HG03064 (cell line): ENCODE measurements at regions not wholly inside any gene's neighbourhood (a gene's known extent, or its start where the extent isn't known, plus 50 kb on each side); places are given as distances from the start of the nearest gene placed in this dataset.
A peak's percentile ranks its signal among the peaks of the same experiment; 100 is the strongest.

ENCODE experiments used
- ATAC-seq: cut with Tn5 transposase; IDR thresholded peaks from one replicate; pipeline ENCODE4 v1.9.1; 2021; ENCODE audit warnings: low read depth; ENCODE audit not compliant: unreplicated experiment

DNA sequence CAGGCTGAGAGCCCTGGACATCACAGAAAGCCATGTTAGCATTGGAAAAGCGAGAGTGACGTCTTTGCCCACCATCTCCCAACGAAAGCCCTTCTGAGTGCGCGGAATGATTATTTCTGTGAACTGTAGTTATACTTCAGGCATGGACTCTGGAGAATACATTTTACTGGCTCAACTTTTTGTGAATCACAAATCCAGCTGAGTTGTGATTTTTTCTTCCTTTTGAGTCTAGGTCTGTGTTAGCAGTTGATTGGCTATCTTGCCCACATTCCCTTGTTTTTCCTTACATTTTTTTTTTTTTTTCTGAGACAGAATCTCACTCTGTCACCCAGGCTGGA is 183.1 kb downstream of the INO80D start:
- no peak for ATAC-seq

DNA sequence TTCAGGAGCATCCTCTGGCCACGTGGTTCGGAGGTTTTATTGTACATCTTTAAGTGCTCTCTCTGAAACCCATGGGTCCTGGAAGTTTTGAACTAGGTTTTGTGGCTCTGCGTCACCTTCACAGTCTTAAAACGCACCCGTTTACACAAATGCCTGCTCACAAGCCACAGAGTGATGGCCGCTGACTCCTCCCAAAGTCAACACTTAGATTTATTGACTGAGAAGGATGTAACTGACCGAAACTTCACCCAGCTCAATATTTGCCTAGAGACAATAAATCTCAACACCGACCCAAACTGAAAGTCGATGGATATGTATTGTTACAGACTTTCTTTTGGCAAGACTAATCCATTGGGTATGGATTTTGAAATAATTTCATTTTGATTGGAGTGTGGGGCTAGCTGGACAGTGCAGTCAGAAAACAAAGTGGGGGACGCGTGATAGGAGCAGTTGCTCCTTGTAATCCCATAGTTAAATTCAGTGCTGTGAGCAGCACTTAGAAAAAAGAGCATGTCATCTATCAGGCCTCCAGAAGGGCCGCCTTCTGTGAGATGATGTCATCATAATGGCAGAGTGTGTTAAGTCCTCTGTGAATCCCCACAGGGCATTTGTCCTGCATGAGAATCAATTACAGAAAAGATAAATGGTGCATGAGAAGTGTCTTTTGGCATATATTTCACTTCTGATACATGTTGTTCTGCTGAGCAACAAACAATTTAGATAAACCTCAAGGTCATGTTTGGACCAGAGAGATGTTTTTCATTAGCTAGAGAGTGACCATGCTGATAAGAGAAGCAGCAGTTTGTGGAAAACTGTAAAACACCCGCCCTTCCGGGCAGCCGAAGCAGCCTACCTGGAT is 183.7 kb downstream of the INO80D start:
- no peak for ATAC-seq

DNA sequence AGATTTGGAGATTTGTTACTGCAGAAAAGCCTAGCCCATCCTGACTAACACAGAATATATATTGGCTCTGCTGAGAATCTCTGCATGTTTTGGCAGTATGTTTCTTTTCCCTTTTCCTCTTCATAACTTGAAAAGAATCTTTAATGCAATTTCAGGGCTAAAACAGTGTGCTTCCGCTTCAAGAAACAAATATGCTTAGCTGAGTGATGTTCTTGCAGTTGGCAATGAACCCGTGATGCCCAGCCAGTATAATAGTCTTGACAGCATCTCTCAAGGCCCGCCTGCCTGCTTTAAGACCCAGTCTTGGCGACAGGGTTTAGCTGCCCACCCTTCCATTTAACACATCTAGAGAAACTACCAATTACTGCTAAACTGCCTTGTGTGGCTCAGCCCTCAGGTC is 184.5 kb downstream of the INO80D start:
- ATAC-seq = no peak

DNA sequence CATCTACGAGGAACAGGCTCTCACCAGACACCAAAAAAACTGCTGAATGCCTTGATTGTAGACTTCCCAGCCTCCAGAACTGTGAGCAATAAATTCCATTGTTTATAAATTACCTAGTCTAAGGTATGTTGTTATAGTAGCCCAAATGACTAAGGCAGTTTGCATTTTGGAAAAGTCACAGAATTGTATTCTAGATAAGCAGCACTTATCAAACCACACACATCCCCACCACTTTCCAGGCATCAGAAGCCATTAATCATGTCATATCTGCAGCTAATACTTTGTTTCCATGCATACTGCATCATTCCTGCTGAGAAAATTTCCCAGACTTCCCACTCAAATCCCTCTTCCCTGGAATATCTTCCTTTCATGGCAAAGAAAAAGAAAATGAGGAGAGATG is 187.2 kb downstream of the INO80D start:
- ATAC-seq = no peak

DNA sequence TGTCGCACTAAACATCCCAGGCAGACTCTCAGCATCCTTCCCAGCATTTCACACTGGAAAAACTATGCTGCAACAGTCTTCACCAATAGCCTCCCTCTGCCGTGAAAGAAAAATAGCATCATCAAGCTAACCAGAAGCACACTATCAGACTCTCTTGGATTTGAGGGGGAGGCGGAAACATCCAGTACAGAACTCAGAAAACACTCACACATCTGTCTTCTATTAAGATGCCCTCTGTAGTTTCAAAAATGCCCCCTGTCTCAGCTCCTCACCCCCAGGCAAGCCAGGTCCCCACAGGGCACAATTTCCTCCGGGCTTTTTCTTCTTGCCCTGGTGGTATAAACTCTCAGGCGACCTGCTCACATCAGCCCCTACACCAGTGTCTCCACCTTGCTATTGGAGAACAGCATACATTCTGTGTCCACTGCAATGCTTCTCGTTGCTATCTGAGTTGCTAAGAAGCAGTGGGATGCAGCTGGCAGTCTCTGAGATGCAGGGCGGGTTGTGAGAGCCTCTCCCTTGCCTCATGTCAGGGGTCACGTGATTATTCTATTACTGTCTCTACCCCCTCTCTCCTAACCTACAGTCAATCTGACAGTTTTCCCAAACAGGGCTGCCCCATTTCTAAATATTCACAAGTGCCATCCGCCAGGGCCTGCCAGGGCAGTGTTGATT is 189.9 kb downstream of the INO80D start:
- ATAC-seq = no peak

DNA sequence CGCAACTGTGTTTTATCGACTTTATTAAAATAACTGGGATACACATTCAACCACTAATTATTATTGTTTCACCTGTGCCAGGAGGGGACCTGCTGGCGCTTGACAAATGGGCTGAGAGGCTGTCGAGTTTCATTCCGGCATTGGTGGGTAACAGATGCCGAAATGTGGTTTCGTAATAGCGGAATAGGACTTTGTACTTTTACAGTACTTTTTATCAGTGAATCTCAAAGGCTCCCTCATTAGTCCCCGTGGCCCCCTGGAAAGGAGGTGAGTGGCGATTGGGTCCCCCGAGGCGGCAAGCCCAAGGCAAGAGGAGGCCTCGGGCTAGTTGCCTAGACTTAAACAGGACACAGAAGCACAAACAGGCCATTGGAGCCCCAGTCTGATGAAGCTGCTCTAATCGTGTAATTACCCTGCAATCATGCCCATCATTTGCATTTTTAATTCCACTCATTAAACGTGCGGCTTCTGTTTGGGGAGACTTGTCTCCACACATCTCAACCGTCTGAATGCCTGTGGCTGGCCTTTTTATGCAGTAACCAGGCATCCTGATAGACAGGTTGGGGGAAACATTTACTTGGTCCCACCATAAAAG is 193.2 kb downstream of the INO80D start:
- ATAC-seq = no peak

DNA sequence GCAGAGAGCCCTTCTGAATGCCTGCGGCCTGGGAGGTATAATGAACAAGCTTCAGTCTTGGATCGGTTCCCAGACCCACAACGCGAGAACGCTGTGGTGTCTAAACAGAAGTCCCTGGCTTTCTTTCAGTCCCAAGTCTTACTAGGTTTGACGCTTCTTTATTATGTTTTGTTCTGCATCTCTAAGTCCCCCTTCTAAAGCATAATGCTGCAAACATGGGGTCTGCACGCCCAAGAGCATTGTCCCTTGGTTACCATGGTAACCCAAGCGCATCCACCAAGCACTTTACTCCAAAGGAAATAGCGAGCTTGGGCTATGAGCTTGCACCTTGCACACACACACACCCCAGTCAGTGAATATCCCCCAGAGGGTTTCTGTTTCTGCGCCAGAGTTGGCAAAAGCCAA is 193.7 kb downstream of the INO80D start:
- no peak for ATAC-seq

DNA sequence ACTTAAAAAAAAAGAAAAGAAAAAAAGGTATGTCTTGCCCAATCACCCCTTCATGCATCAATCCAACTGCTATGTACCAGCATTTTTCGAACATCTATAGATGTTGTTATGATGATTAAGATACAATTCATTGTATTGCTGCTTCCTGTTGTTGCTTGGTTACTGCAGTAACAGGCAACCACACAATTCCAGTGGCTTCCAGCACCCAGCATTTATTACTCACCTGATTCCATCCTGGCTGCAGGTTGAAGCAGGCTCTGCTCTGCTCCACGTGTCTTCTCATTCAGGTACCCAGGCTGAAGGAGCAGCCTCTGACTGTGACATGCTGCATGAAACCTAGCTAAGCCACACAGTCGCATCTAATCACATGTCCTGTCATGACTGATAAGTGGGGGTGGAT is 196.9 kb downstream of the INO80D start:
- ATAC-seq = no peak

DNA sequence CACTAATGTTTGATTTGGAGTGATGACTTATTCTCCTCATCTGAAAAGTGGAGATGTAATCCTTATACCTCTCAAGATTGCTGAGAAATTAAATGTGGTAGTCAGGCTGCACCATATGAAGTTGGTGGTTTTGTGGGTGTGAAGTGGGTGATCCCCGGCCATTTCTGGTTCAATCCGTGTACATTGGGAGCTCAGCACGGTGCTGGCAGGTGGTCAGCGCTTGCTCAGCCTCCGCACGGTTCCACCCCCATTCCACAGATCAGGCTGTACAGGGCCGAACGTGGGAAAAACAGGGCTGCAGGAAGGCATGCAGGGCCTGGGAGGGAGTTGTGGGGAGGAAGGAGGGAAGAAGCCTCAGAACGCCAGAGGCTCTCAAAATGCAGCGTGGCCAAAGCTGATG is 198.3 kb downstream of the INO80D start:
- ATAC-seq = no peak

DNA sequence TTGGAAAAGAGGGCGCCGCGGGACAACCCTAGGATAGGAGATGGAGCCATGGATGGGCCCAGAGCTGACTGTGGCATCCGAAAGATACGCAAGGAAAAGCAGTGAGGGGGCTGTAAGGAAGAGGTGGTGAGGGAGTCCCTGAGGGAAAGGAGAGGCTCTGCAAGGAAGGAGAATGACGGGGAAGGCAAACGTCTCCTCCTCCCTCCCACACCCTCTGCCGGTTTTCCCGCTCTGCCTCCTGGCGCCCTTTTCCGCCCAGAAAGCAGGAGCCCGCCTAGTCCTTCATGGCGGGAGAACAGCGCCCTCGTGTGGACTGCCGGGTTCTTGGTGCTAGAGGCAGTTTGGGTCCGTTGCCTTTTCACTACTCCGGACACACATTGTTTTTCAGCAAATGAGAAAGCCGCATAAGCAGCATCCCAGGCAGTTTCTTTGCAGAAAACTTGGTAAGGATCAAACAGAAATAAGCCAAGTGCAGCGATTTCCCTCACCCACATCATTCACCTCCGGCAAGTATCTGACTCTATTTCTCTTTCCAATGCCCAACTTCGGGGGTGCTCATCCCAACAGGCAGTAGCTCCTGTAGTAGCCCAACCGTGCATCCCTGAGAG is 200.4 kb downstream of the INO80D start:
- no peak for ATAC-seq

DNA sequence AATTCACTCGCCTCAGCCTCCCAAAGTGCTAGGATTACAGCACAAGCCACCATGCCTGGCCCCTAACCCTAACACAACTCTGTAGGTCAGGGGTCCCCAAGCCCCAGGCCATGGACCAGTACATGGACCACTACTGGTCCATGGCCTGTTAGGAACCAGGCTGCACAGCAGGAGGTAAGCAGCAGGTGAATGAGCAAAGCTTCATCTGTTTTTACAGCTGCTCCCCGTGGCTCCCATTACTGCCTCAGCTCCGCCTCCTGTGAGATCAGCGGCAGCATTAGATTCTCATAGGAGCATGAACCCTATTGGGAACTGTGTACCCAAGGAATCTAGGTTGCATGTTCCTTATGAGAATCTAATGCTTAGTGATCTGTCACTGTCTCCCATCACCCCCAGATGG is 201.7 kb downstream of the NRP2 start:
- no peak for ATAC-seq

DNA sequence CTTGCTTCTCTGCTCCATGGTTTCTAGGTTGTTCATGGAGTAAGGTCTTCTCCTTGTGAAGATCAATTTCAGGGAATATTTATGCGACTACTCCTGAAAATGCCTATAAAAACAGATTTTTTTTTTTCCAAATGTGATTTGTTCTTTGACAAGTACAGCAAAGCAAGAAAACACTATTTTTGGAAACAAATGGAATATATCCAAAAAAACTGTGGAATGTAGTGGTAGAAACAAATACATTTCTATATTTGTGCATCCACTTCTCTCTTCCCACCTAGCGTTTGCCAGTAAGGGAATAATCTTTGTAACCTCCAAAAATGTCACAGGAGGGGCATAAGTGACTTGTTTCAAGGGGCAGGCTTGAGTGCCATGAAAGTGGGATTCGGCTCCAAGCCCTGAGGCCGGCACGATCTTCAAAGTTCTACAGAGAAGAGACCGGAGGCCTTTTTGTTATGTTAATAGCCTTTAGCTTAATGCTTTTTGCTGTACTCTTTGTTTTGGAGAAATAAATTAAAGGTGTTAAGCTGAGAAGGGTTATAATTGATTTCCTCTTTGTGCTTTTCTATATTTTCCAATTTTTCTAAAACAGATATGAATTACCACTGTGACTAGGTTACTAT is 200.6 kb downstream of the NRP2 start:
- no peak for ATAC-seq

DNA sequence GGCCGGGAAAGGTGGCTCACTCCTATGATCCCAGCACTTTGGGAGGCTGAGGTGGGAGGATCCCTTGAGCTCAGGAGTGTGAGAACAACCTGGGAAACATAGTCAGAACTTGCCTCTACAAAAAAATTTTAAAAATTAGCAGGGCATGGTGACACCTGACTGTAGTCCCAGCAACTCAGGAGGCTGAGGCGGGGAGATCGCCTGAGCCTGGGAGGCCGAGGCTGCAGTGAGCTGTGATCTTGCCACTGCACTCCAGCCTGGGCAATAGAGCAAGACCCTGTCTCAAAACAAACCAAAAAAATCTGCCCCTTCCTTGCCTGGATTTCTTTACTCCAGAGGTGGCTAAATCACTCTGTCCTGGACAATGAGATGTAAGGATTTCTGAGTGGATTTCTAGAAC is 197.7 kb downstream of the NRP2 start:
- ATAC-seq = no peak

DNA sequence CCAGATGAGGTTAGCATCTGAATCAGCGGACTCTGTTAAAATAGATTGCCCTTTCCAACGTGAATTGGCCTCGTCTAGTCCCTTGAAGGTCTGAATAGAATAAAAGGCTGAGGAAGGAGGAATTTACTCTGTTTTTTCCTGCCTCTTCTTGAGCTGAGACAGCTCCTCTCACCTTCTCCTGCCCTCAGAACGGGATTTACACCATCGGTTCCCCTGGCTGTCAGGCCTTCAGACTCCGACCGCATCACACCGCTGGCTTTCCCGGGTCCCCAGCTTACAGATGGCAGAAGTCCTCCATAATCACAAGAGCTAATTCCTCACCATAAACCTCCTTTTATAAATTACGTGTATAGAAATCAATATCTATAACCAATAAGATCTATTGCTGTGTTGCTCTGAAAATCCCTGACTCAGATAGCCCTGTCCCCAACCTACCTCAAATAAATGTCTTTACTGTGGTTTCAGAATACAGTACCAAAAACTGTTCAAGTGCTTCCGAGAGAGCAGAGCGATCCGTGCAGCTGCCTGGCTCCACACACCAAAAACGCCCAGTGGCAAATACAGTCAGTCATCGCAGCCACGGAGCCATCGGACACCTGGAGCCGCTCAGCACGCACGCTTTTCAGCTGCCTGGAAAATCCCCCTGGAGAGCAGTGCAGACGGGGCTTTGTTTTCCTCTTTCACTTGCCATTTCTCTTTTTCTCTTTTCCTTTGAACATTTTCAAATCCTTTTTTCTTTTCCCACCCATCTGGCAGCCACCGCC is 196.9 kb downstream of the NRP2 start:
- ATAC-seq = no peak

DNA sequence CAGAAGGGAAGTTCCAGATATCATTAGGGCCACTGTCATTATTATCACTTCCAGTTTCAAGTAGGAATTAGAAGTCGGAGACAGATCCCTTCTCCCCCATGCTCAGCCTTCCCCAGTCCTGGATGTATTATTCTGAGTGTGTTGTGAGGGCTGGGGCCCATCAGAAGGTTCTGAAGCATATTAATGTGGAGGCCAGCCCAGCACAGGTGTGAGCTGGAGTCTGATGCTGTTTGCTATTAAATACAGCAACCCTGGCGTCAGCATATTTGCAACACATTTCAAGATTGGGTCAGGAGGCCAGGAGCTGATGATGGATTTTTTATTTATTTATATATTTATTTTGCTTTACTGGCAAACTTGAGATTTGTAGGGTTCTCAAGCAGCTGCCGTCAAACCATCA is 195.2 kb downstream of the NRP2 start:
- no peak for ATAC-seq

DNA sequence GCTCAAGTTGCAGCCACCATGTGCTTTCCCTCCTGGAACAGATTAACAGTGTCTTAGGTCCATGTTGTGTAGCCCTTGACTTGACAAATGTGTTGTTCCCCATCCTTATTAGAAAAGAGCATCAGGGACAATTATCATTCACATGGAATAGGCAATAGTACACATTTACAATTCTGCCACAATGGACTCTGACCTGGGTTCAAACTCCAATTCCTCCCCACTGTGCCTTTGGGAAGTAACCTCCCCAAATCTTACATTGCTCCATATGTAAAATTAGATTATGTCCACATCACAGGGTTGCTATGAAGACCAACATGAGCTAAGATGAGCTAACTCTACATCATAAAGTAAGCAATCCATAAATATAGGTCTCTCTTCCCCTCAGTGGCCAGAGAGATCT is 193.8 kb downstream of the NRP2 start:
- no peak for ATAC-seq

DNA sequence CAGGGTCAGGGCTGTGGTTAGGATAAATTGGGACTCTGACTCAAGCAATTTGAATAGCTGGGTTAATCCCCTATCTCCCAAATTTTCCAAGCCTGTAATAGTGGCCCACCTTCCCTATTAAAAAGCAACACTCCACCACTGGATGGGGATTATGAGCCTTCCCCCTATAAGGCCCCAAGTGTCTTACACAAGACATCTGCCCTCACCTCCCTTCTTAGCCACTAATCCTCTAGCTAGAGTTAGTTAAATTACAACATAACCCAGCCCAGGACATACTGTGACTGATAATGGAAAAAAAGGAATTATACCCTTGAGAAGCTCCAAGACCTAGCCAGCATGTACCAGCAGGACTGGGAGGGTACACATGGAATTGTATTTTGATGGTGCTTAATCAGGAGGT is 190.4 kb downstream of the NRP2 start:
- ATAC-seq = no peak

DNA sequence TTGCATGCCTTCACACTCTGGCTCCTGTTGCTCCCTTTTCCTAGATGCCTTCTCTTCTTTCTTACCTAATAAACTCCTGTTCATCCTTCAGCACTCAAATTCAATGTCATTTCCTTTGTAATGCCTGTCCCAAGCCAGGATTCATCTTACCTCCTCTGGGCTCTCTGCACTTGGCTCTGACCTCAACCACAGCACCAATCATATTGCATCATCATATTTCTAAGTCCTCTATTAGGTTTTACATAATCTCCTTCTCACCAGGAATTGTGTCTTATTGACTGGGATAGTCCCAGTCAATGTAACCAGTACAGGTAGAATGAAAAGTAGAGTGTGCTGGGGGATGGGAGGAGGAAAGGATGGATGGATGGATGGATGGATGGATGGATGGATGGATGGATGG is 187.1 kb downstream of the NRP2 start:
- ATAC-seq = no peak

DNA sequence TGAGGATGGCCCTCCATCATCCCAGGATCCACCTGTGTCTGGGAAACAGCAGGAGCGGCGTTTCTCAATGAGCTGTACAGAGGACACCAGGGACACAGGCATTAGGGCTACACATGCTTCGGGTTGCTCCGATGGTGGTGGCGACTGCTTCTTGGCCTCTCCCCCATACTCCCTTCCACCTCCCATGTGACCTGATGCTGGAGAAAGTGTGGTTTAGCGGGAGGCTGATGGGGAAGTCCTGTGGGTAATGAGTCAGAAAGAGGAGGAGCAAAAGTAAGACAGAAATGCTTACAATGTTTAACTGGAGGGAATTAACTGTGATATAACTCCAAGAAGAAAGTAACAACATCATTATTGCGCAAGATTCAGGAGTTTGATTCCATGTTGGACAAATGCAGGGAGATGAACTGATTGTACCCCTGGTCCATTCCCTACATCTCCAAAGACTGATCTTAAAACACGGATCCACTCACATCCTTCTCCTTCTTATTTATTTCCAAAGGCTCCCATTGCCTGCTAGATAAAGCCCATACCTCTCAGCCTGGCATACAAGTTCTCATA is 186.6 kb downstream of the NRP2 start:
- ATAC-seq = peak; percentile 78

DNA sequence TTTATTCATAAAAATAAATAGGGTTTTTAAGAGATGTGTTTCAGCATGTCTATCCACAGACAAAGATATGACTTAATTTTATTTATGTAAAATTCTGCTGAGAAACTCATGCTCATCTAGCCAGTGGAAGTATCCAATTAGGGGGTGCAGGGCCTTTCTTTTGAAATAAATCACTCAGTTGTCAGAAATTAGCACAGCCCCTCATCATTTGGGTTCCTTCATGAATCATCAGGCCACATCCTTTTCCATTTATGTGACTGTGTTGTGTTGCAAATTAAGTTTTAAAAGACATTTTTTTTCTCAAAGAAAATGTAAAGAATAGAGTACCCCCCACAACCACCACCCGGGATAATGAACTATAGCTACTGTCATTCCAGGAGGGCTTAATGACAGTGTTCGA is 185.8 kb downstream of the NRP2 start:
- no peak for ATAC-seq
